Caco-2 (cell line): ENCODE measurements at regions not wholly inside any gene's neighbourhood (a gene's known extent, or its start where the extent isn't known, plus 50 kb on each side); places are given as distances from the start of the nearest gene placed in this dataset.

Experiments used
- BruUV-seq: library from RNA; stranded (reverse); fragments of 400-500 nt; replicated peaks from 2 replicates; lab custom pipeline; 2021; lab: Mats Ljungman, UMichigan
- CTCF ChIA-PET: fragments of 300-600 bp; sonication (Branson Sonifier 250); formaldehyde crosslinking; loops from one replicate; lab custom pipeline; 2022; ENCODE audit warnings: antibody characterized with exemption; lab: Charles Lee
- POLR2A ChIA-PET: fragments of 300-600 bp; sonication (Branson Sonifier 250); formaldehyde crosslinking; loops from one replicate; lab custom pipeline; 2022; ENCODE audit warnings: antibody characterized with exemption; lab: Charles Lee
- DNase-seq, 2 experiments: peaks; one replicate each; pipeline versions ENCODE4 v3.0.0 to v3.0.0-alpha.2; 2020 to 2022
- H3K27me3 ChIP-seq: replicated peaks from 2 replicates; pipeline ENCODE4 v1.6.0; 2011; ENCODE audit warnings: low read length; ENCODE audit not compliant: control insufficient read depth, insufficient read depth
- H3K36me3 ChIP-seq: 2 replicates; pipeline ENCODE4 v1.5.1; 2011; ENCODE audit warnings: low read length; ENCODE audit not compliant: control insufficient read depth, insufficient read depth
- H3K4me1 ChIP-seq: fragments of 250-450 bp; sonication (Bioruptor Pico); 2 replicates; pipeline ENCODE4 v1.5.1; 2020; ENCODE audit warnings: mild to moderate bottlenecking
- H3K4me3 ChIP-seq: 2 replicates; pipeline ENCODE4 v1.5.1; 2011; ENCODE audit warnings: low read depth, mild to moderate bottlenecking, control low read depth, low read length
- H3K9me3 ChIP-seq: fragments of 250-450 bp; sonication (Bioruptor Pico); 2 replicates; pipeline ENCODE4 v1.5.1; 2020; ENCODE audit warnings: mild to moderate bottlenecking, moderate library complexity
- H3K27ac Mint-ChIP-seq: one replicate; pipeline ENCODE4 v1.8.0; 2022; ENCODE audit warnings: mixed read lengths; ENCODE audit not compliant: unreplicated experiment
- H3K27me3 Mint-ChIP-seq: one replicate; pipeline ENCODE4 v1.8.0; 2022; ENCODE audit warnings: mixed read lengths; ENCODE audit not compliant: insufficient read depth, unreplicated experiment
- H3K36me3 Mint-ChIP-seq: one replicate; pipeline ENCODE4 v1.8.0; 2022; ENCODE audit warnings: mild to moderate bottlenecking, mixed read lengths; ENCODE audit not compliant: insufficient read depth, unreplicated experiment
- H3K4me1 Mint-ChIP-seq: one replicate; pipeline ENCODE4 v1.8.0; 2022; ENCODE audit warnings: low read depth, mixed read lengths; ENCODE audit not compliant: unreplicated experiment
- H3K4me3 Mint-ChIP-seq: one replicate; pipeline ENCODE4 v1.8.0; 2022; ENCODE audit warnings: mild to moderate bottlenecking, moderate library complexity, mixed read lengths; ENCODE audit not compliant: unreplicated experiment
- H3K9me3 Mint-ChIP-seq: one replicate; pipeline ENCODE4 v1.8.0; 2022; ENCODE audit warnings: mixed read lengths; ENCODE audit not compliant: unreplicated experiment
- CTCF ChIP-seq, 2 experiments: fragments of 200-600 bp in 1 of 2; IDR thresholded peaks; 1 replicate in 1 of 2; 2 replicates in 1 of 2; pipeline versions ENCODE4 v1.5.1 to v1.8.0; 2011 to 2022; ENCODE audit warnings: antibody characterized with exemption in 1 of 2, control low read depth in 1 of 2, inconsistent platforms in 1 of 2, low read depth in 1 of 2, low read length in 1 of 2, mild to moderate bottlenecking in 1 of 2, moderate library complexity in 1 of 2; ENCODE audit not compliant: insufficient read depth in 1 of 2, severe bottlenecking in 1 of 2, unreplicated experiment in 1 of 2
- intact Hi-C: fragments of 100-400 bp; cut with micrococcal nuclease; formaldehyde crosslinking; loops from one replicate; pipeline ENCODE4 v1.10.0; 2022; ENCODE audit not compliant: unreplicated experiment

- H3K27ac Mint-ChIP-seq, result no peak overlapping the region
- H3K36me3 ChIP-seq, result no peaks in the 10 kb centered on the region
- H3K9me3 ChIP-seq, result no peaks in the 10 kb centered on the region
- no peaks in the 10 kb centered on the region for H3K36me3 Mint-ChIP-seq
- H3K27me3 Mint-ChIP-seq, result no peaks in the 10 kb centered on the region
- H3K4me1 ChIP-seq, result no peaks in the 10 kb centered on the region
- H3K27me3 ChIP-seq, result no peaks in the 10 kb centered on the region
- peaks cover 61% of the 10 kb centered on the region for H3K9me3 Mint-ChIP-seq
- no peak overlapping the region for H3K4me3 ChIP-seq
- ChIA-PET POLR2A (no interaction called here), CTCF (no interaction called here)
- DNase-seq, result no peak
- TF ChIP-seq CTCF (IDR thresholded peaks at IDR 0.05; ENCODE audit: insufficient read depth in 1 of 2, low read depth in 1 of 2, low read length in 1 of 2, severe bottlenecking in 1 of 2, unreplicated experiment in 1 of 2), result no peak
- H3K4me1 Mint-ChIP-seq, result no peaks in the 10 kb centered on the region
- intact Hi-C loops, result no loop called here
- BruUV-seq, result no TSS peak
- H3K4me3 Mint-ChIP-seq, result no peak overlapping the region
Measured at GRCh38 chr12:37545759-37546158, 770.8 kb upstream of the ALG10B start.

- no TSS peak for BruUV-seq
- Histone ChIP-seq H3K4me3 (no peak overlapping the region), H3K36me3 (no peaks in the 10 kb centered on the region), H3K27me3 (no peaks in the 10 kb centered on the region), H3K9me3 (no peaks in the 10 kb centered on the region), H3K4me1 (no peaks in the 10 kb centered on the region)
- POLR2A ChIA-PET, result no interaction called here
- intact Hi-C loops, result no loop called here
- Mint-ChIP-seq H3K9me3 (peaks cover 65% of the 10 kb centered on the region), H3K27me3 (no peaks in the 10 kb centered on the region), H3K27ac (no peak overlapping the region), H3K4me1 (no peaks in the 10 kb centered on the region), H3K4me3 (no peak overlapping the region), H3K36me3 (no peaks in the 10 kb centered on the region)
- no peak for TF ChIP-seq CTCF (IDR thresholded peaks at IDR 0.05; ENCODE audit: insufficient read depth in 1 of 2, low read depth in 1 of 2, low read length in 1 of 2, severe bottlenecking in 1 of 2, unreplicated experiment in 1 of 2)
- CTCF ChIA-PET, result no interaction called here
- no peak for DNase-seq
Measured at GRCh38 chr12:37546206-37546605, 770.4 kb upstream of the ALG10B start.

GRCh38 chr12:37546901-37547475 is 769.6 kb upstream of the ALG10B start:
- CTCF ChIA-PET, result no interaction called here
- intact Hi-C loops, result no loop called here
- Histone ChIP-seq H3K4me1 (no peaks in the 10 kb centered on the region), H3K27me3 (no peaks in the 10 kb centered on the region), H3K9me3 (no peaks in the 10 kb centered on the region), H3K36me3 (no peaks in the 10 kb centered on the region), H3K4me3 (no peak overlapping the region)
- Mint-ChIP-seq H3K9me3 (peaks cover 68% of the 10 kb centered on the region), H3K27ac (no peak overlapping the region), H3K36me3 (no peaks in the 10 kb centered on the region), H3K4me3 (no peak overlapping the region), H3K4me1 (no peaks in the 10 kb centered on the region), H3K27me3 (no peaks in the 10 kb centered on the region)
- no peak for DNase-seq
- POLR2A ChIA-PET, result no interaction called here
- no TSS peak for BruUV-seq
- TF ChIP-seq CTCF (IDR thresholded peaks at IDR 0.05; ENCODE audit: insufficient read depth in 1 of 2, low read depth in 1 of 2, low read length in 1 of 2, severe bottlenecking in 1 of 2, unreplicated experiment in 1 of 2), result no peak
